ENCODE measurements at regions not wholly inside any gene's neighbourhood (a gene's known extent, or its start where the extent isn't known, plus 50 kb on each side); places are given as distances from the start of the nearest gene placed in this dataset.

DNA sequence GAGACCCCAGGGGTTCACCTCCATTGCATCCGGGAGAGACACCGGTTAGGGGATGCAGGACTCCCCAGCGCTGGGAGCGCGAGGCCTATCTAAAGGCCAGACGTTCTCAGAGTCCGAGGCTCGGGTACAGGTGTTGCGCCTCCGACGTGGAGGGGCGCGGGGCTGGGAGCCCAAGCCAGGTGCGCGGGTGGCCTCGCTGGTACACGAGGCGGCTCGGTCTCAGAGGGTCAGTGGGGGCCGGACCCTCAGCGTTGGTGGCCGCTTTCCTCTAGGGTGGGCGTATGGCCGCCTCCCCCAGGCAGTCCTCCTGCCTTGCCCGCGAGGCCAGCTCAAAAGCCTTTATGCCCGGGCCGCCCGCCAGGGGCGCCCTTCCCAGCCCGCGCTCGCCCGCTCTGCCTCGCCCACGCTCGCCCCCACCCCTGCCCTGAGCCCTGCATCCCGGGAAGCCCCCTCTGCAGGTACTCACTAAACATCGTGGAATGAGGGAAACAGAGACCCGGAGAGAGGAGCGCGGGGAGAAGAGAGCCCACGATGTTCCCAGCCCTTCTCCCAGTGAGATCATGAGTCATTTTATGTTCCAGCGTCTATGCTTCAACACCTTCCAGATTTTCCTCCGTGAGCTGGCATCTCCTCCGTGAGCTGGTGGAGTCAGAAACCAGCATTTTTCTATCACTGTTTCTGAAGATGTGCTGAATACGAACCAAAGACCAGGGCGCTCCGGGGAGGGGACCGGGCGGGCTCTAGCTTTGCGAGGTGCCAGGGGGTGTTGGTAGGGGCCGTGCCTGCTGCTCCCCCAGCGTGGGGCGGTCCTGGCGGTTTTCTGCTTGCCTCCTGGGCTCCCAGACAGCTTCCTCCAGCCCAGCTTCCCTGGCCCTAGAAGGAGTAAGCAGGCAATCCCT is 73.8 kb downstream of the DIO3 start:
- no peak for DNase-seq (ENCODE audit: extremely low read depth, low read depth)
- TF ChIP-seq, protein P1, sequence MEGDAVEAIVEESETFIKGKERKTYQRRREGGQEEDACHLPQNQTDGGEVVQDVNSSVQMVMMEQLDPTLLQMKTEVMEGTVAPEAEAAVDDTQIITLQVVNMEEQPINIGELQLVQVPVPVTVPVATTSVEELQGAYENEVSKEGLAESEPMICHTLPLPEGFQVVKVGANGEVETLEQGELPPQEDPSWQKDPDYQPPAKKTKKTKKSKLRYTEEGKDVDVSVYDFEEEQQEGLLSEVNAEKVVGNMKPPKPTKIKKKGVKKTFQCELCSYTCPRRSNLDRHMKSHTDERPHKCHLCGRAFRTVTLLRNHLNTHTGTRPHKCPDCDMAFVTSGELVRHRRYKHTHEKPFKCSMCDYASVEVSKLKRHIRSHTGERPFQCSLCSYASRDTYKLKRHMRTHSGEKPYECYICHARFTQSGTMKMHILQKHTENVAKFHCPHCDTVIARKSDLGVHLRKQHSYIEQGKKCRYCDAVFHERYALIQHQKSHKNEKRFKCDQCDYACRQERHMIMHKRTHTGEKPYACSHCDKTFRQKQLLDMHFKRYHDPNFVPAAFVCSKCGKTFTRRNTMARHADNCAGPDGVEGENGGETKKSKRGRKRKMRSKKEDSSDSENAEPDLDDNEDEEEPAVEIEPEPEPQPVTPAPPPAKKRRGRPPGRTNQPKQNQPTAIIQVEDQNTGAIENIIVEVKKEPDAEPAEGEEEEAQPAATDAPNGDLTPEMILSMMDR (IDR thresholded peaks at IDR 0.05; ENCODE audit: low read depth, low read length, missing control alignments) = no peak
- H3K4me3 ChIP-seq (replicated peaks; ENCODE audit: low read depth, low read length) = no peak overlapping the region

DNA sequence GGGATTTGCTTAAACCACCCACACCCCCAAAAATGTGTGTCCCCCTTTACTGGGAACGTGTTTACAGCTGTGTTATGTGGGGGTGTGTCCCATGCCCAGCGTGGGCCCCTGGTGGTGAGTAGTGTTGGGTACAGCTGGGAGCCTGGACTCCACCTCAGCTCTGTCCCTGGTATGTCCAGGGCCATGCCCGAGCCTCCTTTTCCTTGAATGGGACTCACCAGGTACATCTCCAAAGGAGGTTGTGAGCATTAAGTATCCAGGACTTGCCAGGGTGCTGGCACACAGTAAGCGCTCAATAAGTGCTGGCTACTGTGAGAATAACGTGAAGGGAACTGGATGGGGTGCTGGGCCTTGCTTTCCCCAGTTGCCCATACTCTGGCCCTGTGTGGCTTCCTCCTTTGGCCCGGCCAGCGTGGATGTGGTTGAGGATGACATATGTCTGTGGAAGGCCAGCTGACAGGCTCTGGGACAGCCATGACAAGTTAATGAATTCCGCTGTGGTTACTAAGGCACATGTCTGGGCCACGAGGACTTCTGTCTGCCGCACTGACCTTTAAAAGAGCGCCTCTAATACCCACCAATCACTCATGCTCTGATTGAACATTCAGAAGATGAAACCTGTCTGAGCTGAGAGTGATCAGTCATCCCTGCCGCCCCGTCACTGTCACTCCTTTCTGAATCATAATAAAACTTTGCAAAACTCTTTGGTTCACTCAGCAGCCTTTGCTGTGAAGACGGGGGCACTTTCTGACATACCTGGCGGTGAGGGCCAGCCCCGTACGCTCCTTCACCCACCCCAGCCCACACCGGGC is 74.7 kb downstream of the DIO3 start:
- H3K4me3 ChIP-seq (replicated peaks; ENCODE audit: low read depth, low read length) = no peak overlapping the region
- TF ChIP-seq, protein P1 (IDR thresholded peaks at IDR 0.05; ENCODE audit: low read depth, low read length, missing control alignments) = no peak
- no peak for DNase-seq (ENCODE audit: extremely low read depth, low read depth)

- DNase-seq (ENCODE audit: extremely low read depth, low read depth) = no peak
- H3K4me3 ChIP-seq (replicated peaks; ENCODE audit: low read depth, low read length) = no peak overlapping the region
- TF ChIP-seq, protein P1 (IDR thresholded peaks at IDR 0.05; ENCODE audit: low read depth, low read length, missing control alignments) = no peak
These were observed 78.0 kb downstream of the DIO3 start for GRCh38 chr14:101639241-101639833.

DNA sequence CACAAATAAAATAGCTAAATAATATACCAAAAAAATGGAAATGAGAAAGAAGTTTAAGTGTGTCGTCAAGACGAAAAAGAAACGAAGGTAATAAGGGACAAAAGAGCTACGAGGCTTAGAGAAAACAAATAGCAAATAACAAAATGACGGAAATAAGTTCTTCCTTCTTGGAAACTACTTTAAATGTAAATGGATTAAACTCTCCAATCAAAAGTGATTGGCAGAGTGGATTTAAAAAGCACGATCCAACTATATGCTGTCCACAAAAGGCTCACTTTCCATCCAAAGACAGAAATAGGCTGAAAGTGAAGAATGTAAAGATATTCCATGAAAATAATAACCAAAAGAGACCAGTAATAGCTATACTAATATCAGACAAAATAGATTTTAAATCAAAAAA is 82.4 kb downstream of the DIO3 start:
- TF ChIP-seq, protein P1 (IDR thresholded peaks at IDR 0.05; ENCODE audit: low read depth, low read length, missing control alignments) = no peak
- DNase-seq (ENCODE audit: extremely low read depth, low read depth) = no peak
- H3K4me3 ChIP-seq (replicated peaks; ENCODE audit: low read depth, low read length) = no peak overlapping the region

- TF ChIP-seq, protein P1 (IDR thresholded peaks at IDR 0.05; ENCODE audit: low read depth, low read length, missing control alignments) = no peak
- H3K4me3 ChIP-seq (replicated peaks; ENCODE audit: low read depth, low read length) = no peak overlapping the region
- DNase-seq (ENCODE audit: extremely low read depth, low read depth) = no peak
These were observed 92.8 kb downstream of the DIO3 start for GRCh38 chr14:101654051-101654450.

GRCh38 chr14:101657372-101657771 is 96.1 kb downstream of the DIO3 start:
- H3K4me3 ChIP-seq (replicated peaks; ENCODE audit: low read depth, low read length) = no peak overlapping the region
- TF ChIP-seq, protein P1 (IDR thresholded peaks at IDR 0.05; ENCODE audit: low read depth, low read length, missing control alignments) = no peak
- DNase-seq (ENCODE audit: extremely low read depth, low read depth) = no peak

Data from HFF-Myc (cell line).